Heart left ventricle (tissue), 13 donors: ENCODE measurements at regions not wholly inside any gene's neighbourhood (a gene's known extent, or its start where the extent isn't known, plus 50 kb on each side); places are given as distances from the start of the nearest gene placed in this dataset.

ENCODE experiments used
- CTCF ChIP-seq, 12 donors: fragments of 200-600 bp; sonication (generic) in 4 of 12; IDR thresholded peaks; one replicate each; pipeline versions ENCODE4 v1.5.0 to v1.8.0; 2018 to 2022; ENCODE audit warnings: antibody characterized with exemption in 12 of 12, mild to moderate bottlenecking in 5 of 12
- POLR2A ChIP-seq, 2 donors: fragments of 450-650 bp; IDR thresholded peaks; one replicate each; pipeline ENCODE4 v1.6.1; 2017; ENCODE audit warnings: antibody characterized with exemption in 2 of 2, mild to moderate bottlenecking in 2 of 2, moderate library complexity in 2 of 2
- donor health status: ischemic (EF 13 %, LVEDD 7.1; RV severe dilation, severe dysfunction).
- donor health status: DM: no; HTN: yes; CAD: no.
- donor health status: DM: no; HTN: no; CAD: no.
- donor health status: ischemic (EF 25% LVEDD 6.9; RV normal size, moderate dysfunction).
- donor health status: ischemic (EF 25% LVEDD 5.7; RV mildly dilated, moderate dysfunction).
- donor health status: ischemic (EF 35%, LVEDD 5.7; RV mildly dilated, moderate dysfunction).
- donor health status: nonischemic (EF 11% LVEDD 7.7; RV severe dilation, severe dysfunction).
- donor health status: DM: yes; HTN: yes; CAD: no.
- donor health status: PGD.
- donor health status: ischemic (EF 29% LVEDD 5.4; RV normal size, mild dysfunction).
- donor health status: nonischemic (EF 23%, LVEDD 6.1; RV moderate dilation, normal function).

- TF ChIP-seq POLR2A (IDR thresholded peaks at IDR 0.05): no peak
- TF ChIP-seq CTCF (IDR thresholded peaks at IDR 0.05): no peak
Measured at GRCh38 chr10:121185816-121186455, 334.8 kb downstream of the WDR11 start.
